ENCODE measurements at regions not wholly inside any gene's neighbourhood (a gene's known extent, or its start where the extent isn't known, plus 50 kb on each side); places are given as distances from the start of the nearest gene placed in this dataset.

- TF ChIP-seq POLR2A (IDR thresholded peaks at IDR 0.05) (no peak), CTCF (IDR thresholded peaks at IDR 0.05) (no peak)
Measured at GRCh38 chr6:44549516-44549915, 162.0 kb downstream of the CDC5L start.

Measured in vagina (tissue), 2 donors.